HL-60 (cell line): ENCODE measurements at regions not wholly inside any gene's neighbourhood (a gene's known extent, or its start where the extent isn't known, plus 50 kb on each side); places are given as distances from the start of the nearest gene placed in this dataset.
"Not testable (repeated sequence)": the region's sequence is repeated elsewhere in the genome, so short reads cannot be mapped to it uniquely, and the experiment has no call there.

Experiments
- DNase-seq, 2 experiments: peaks; one replicate each; pipeline ENCODE4 v3.0.0-alpha.2; 2010 to 2020; ENCODE audit warnings: low read depth in 1 of 2, low spot score in 1 of 2
- H3K27ac ChIP-seq: fragments of 250-450 bp; sonication (Bioruptor Pico); replicated peaks from 2 replicates; pipeline ENCODE4 v1.5.1; 2020; ENCODE audit warnings: mild to moderate bottlenecking, moderate library complexity
- H3K27me3 ChIP-seq: fragments of 250-450 bp; sonication (Bioruptor Pico); 2 replicates; pipeline ENCODE4 v1.5.1; 2021; ENCODE audit warnings: mild to moderate bottlenecking, moderate library complexity; ENCODE audit not compliant: insufficient read depth, poor library complexity, severe bottlenecking
- H3K4me3 ChIP-seq: replicated peaks from 2 replicates; pipeline ENCODE4 v1.5.1; 2011; ENCODE audit warnings: mild to moderate bottlenecking, control low read depth, low read length; ENCODE audit not compliant: insufficient read depth
- CTCF ChIP-seq: IDR thresholded peaks from one replicate; pipeline ENCODE4 v1.5.1; 2011; ENCODE audit warnings: low read length, control low read depth, inconsistent platforms; ENCODE audit not compliant: insufficient read depth
- GABPA ChIP-seq: IDR thresholded peaks from 2 replicates; pipeline ENCODE4 v1.6.1; 2012; ENCODE audit warnings: low read depth
- POLR2AphosphoS5 ChIP-seq: IDR thresholded peaks from 2 replicates; pipeline ENCODE4 v1.6.1; 2012; ENCODE audit warnings: low read depth
- REST ChIP-seq: IDR thresholded peaks from 2 replicates; pipeline ENCODE4 v1.6.1; 2012; ENCODE audit warnings: low read depth; ENCODE audit not compliant: insufficient replicate concordance
- SPI1 ChIP-seq: IDR thresholded peaks from 2 replicates; pipeline ENCODE4 v1.6.1; 2012; ENCODE audit warnings: low read depth, mild to moderate bottlenecking, borderline replicate concordance

GRCh38 chr5:135095052-135095715 lies 61.2 kb upstream of the PITX1 start:
- Histone ChIP-seq H3K27me3 (no peaks in the 10 kb centered on the region), H3K27ac (no peak overlapping the region), H3K4me3 (no peak overlapping the region)
- no peak for DNase-seq
- TF ChIP-seq POLR2AphosphoS5 (no peak), GABPA (no peak), REST (no peak), SPI1 (no peak), CTCF (no peak)

GRCh38 chr5:135094339-135095051 lies 60.5 kb upstream of the PITX1 start:
- no peak overlapping the region for H3K27ac ChIP-seq
- H3K4me3 ChIP-seq, result no peak overlapping the region
- TF ChIP-seq GABPA, result no peak
- TF ChIP-seq REST, result no peak
- no peak for TF ChIP-seq SPI1
- no peak for TF ChIP-seq CTCF
- TF ChIP-seq POLR2AphosphoS5, result no peak
- no peaks in the 10 kb centered on the region for H3K27me3 ChIP-seq
- no peak for DNase-seq

- H3K4me3 ChIP-seq, DNase-seq, H3K27ac ChIP-seq, H3K27me3 ChIP-seq: not testable (repeated sequence)
These were observed 59.5 kb upstream of the PITX1 start for GRCh38 chr5:135093483-135093882.

- no peak overlapping the region for H3K27ac ChIP-seq
- no peak overlapping the region for H3K4me3 ChIP-seq
- TF ChIP-seq GABPA (no peak), SPI1 (no peak), REST (no peak), CTCF (no peak), POLR2AphosphoS5 (no peak)
These were observed 58.4 kb upstream of the PITX1 start for GRCh38 chr5:135092476-135092875.

More at GRCh38 chr5:135092476-135092875, 58.4 kb upstream of the PITX1 start:
- no peak for DNase-seq
- no peaks in the 10 kb centered on the region for H3K27me3 ChIP-seq
